ENCODE measurements at regions not wholly inside any gene's neighbourhood (a gene's known extent, or its start where the extent isn't known, plus 50 kb on each side); places are given as distances from the start of the nearest gene placed in this dataset.

GRCh38 chr16:6114691-6115090 lies 1017.1 kb upstream of the EEF2KMT start:
- in situ Hi-C loops (cut with MboI; ENCODE audit: low pct_unique_long_range_greater_than_20kb, low sequenced_read_pairs) = no loop called here
- DNase-seq = no peak

- no peak for DNase-seq
- in situ Hi-C loops (cut with MboI; ENCODE audit: low pct_unique_long_range_greater_than_20kb, low sequenced_read_pairs) = no loop called here
Measured at GRCh38 chr16:6113749-6114148, 1016.2 kb upstream of the EEF2KMT start.

- DNase-seq = no peak
- in situ Hi-C loops (cut with MboI; ENCODE audit: low pct_unique_long_range_greater_than_20kb, low sequenced_read_pairs) = no loop called here
Measured at GRCh38 chr16:6112700-6113099, 1015.1 kb upstream of the EEF2KMT start.

- in situ Hi-C loops (cut with MboI; ENCODE audit: low pct_unique_long_range_greater_than_20kb, low sequenced_read_pairs) = no loop called here
- DNase-seq = no peak
Measured at GRCh38 chr16:6111390-6111789, 1013.8 kb upstream of the EEF2KMT start.

GRCh38 chr16:6110346-6110745 lies 1012.8 kb upstream of the EEF2KMT start:
- no peak for DNase-seq
- in situ Hi-C loops (cut with MboI; ENCODE audit: low pct_unique_long_range_greater_than_20kb, low sequenced_read_pairs) = no loop called here

DNA sequence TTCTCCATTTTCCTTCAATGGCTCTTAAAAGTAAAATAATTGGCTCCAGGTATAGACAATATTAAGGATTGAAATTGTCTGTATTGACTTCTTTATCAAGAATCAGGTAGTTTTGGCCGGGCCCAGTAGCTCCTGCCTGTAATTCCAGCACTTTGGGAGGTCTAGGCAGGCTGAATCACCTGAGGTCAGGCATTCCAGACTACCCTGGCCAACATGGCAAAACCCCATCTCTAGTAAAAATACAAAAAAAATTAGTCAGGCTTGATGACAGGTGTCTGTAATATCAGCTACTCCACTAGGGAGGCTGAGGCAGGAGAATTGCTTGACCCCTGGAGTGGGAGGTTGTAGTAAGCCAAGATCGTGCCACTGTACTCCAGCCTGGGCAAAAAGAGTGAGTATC lies 1008.5 kb upstream of the EEF2KMT start:
- no peak for DNase-seq
- in situ Hi-C loops (cut with MboI; ENCODE audit: low pct_unique_long_range_greater_than_20kb, low sequenced_read_pairs) = no loop called here

GRCh38 chr16:6105115-6105514 lies 1007.5 kb upstream of the EEF2KMT start:
- in situ Hi-C loops (cut with MboI; ENCODE audit: low pct_unique_long_range_greater_than_20kb, low sequenced_read_pairs) = no loop called here
- no peak for DNase-seq

- in situ Hi-C loops (cut with MboI; ENCODE audit: low pct_unique_long_range_greater_than_20kb, low sequenced_read_pairs) = no loop called here
- no peak for DNase-seq
Measured at GRCh38 chr16:6104428-6104827, 1006.8 kb upstream of the EEF2KMT start.

GRCh38 chr16:6103561-6103960 lies 1006.0 kb upstream of the EEF2KMT start:
- DNase-seq = no peak
- in situ Hi-C loops (cut with MboI; ENCODE audit: low pct_unique_long_range_greater_than_20kb, low sequenced_read_pairs) = no loop called here

DNA sequence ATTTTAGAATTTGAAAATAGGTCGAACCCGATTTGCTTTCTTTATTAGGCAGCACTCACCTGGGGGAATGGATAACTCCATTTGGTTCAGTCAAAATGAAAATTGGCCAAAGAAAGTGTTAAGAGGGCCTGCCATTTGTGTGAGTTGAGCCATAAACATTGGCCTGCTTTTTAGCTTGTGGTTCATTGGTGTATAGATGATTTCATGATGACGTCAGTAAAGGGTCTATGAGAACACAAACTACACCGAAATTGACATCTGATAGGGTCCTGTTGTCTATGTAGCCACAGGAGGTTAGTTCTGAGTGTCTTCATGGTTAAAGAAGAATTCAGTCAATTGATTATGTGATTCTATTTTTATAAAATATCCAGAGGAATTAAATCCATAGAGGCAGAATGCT lies 1001.5 kb upstream of the EEF2KMT start:
- in situ Hi-C loops (cut with MboI; ENCODE audit: low pct_unique_long_range_greater_than_20kb, low sequenced_read_pairs) = no loop called here
- DNase-seq = no peak

GRCh38 chr16:6096931-6097670 lies 999.5 kb upstream of the EEF2KMT start:
- DNase-seq = no peak
- in situ Hi-C loops (cut with MboI; ENCODE audit: low pct_unique_long_range_greater_than_20kb, low sequenced_read_pairs) = no loop called here

DNA sequence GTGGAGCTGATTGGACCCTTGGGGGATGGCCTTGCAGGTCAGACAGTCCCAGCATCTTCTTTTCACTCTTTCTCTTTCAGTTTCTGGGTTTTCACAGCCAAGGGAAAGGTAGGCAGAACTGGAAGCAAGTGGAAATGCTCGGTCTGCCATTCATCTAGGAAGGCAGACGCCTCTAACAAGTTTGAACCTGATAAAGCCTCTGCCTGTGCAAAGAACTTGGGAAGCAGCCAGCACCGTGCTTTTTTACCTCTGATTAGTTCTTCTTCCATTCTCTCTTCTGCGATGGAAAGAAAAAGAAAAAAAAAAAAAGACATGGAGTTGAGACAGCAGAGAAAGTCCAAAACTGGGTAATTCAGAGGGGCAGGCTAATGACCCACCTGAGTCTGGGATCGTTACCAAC lies 997.8 kb upstream of the EEF2KMT start:
- in situ Hi-C loops (cut with MboI; ENCODE audit: low pct_unique_long_range_greater_than_20kb, low sequenced_read_pairs) = no loop called here
- DNase-seq = no peak

- in situ Hi-C loops (cut with MboI; ENCODE audit: low pct_unique_long_range_greater_than_20kb, low sequenced_read_pairs) = no loop called here
- no peak for DNase-seq
Measured at GRCh38 chr16:6091021-6091420, 993.4 kb upstream of the EEF2KMT start.

GRCh38 chr16:6081320-6081976 lies 983.9 kb upstream of the EEF2KMT start:
- in situ Hi-C loops (cut with MboI; ENCODE audit: low pct_unique_long_range_greater_than_20kb, low sequenced_read_pairs) = no loop called here
- DNase-seq = peak; percentile 57

- in situ Hi-C loops (cut with MboI; ENCODE audit: low pct_unique_long_range_greater_than_20kb, low sequenced_read_pairs) = no loop called here
- DNase-seq = no peak
Measured at GRCh38 chr16:6076631-6077030, 979.0 kb upstream of the EEF2KMT start.

GRCh38 chr16:6068063-6068462 lies 970.5 kb upstream of the EEF2KMT start:
- in situ Hi-C loops (cut with MboI; ENCODE audit: low pct_unique_long_range_greater_than_20kb, low sequenced_read_pairs) = no loop called here
- DNase-seq = no peak

DNA sequence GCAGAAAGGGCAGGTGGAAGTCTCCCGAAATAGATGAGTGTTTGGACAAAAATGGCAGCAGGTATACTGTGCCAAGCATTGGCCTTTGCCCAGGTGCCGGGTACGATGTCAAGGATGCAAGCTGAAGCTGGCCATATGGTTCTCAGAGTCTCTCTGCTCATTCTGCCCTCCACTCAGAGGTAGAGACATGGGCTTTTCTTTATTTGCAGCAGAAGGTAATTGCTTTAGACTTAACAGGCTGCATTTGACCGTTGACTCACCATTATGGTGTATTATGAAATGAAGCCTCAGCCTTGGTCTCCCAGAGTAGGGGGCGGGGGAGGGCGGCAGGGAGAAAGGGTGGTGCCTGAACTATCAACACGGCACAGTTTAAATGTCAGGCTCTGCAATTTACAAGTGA lies 969.1 kb upstream of the EEF2KMT start:
- no peak for DNase-seq
- in situ Hi-C loops (cut with MboI; ENCODE audit: low pct_unique_long_range_greater_than_20kb, low sequenced_read_pairs) = no loop called here

DNA sequence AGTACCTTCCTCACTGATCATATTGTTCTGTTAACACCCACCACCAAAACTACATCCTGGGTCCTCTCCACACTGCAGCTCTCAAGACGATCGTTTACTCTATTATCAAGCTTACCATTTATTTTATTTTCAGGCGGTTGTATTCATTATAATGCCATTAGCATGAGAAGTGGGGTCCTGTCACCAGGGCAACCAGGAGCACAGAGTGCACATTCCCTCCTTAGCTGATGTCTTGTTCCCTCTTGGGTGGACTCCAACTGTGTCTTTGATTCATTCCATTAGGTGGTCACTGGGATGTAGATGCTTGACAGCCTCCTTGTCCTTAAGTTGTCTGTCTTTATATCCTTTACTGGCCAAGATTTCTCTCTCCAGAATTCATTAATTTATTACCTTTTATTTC lies 965.9 kb upstream of the EEF2KMT start:
- in situ Hi-C loops (cut with MboI; ENCODE audit: low pct_unique_long_range_greater_than_20kb, low sequenced_read_pairs) = no loop called here

GRCh38 chr16:6059671-6060070 lies 962.1 kb upstream of the EEF2KMT start:
- DNase-seq = no peak
- in situ Hi-C loops (cut with MboI; ENCODE audit: low pct_unique_long_range_greater_than_20kb, low sequenced_read_pairs) = no loop called here

More for the DNA sequence above, 965.9 kb upstream of the EEF2KMT start:
- DNase-seq = no peak

DNA sequence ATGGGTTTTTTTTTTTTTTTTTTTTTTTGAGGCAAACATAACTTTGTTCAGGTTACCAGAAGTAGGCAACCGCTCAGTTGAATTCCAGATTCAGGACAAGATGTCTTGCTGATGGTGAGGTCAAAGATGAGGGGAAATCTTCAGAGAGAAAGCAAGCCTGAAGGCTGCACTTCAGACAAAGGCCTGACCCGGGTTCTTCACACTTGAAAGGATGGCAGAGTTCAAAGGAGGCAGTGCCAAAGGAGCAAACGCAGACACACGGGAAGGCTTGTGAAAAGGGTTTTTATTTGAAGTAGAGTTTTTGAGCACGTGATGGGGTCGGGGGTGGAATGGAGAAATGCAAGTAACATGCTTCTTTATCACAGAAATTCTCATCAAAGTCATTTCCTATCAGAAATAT lies 960.2 kb upstream of the EEF2KMT start:
- in situ Hi-C loops (cut with MboI; ENCODE audit: low pct_unique_long_range_greater_than_20kb, low sequenced_read_pairs) = no loop called here
- no peak for DNase-seq

GRCh38 chr16:6048017-6048416 lies 950.4 kb upstream of the EEF2KMT start:
- in situ Hi-C loops (cut with MboI; ENCODE audit: low pct_unique_long_range_greater_than_20kb, low sequenced_read_pairs) = no loop called here
- DNase-seq = no peak

Data from KBM-7 (cell line).